Vagina (tissue), 2 donors: ENCODE measurements at regions not wholly inside any gene's neighbourhood (a gene's known extent, or its start where the extent isn't known, plus 50 kb on each side); places are given as distances from the start of the nearest gene placed in this dataset.

Experiments used
- DNase-seq, 2 donors: peaks; one replicate each; pipeline ENCODE4 v3.0.0-alpha.2; 2017; ENCODE audit errors: extremely low spot score in 2 of 2
- H3K27ac ChIP-seq: fragments of 200-600 bp; sonication (generic); one replicate; pipeline ENCODE4 v1.5.1; 2019
- H3K27me3 ChIP-seq: fragments of 200-600 bp; sonication (generic); one replicate; pipeline ENCODE4 v1.5.1; 2019
- H3K36me3 ChIP-seq, 2 donors: fragments of 200-600 bp; sonication (generic); one replicate each; pipeline ENCODE4 v1.5.1; 2017 to 2019
- H3K4me1 ChIP-seq: fragments of 200-600 bp; sonication (generic); one replicate; pipeline ENCODE4 v1.5.1; 2019
- H3K4me3 ChIP-seq, 2 donors: fragments of 200-600 bp; sonication (generic); 1 replicate in 1 of 2; 2 replicates in 1 of 2; pipeline ENCODE4 v1.5.1; 2016 to 2019
- H3K9me3 ChIP-seq: fragments of 200-600 bp; sonication (generic); one replicate; pipeline ENCODE4 v1.5.1; 2019
- CTCF ChIP-seq, 3 experiments: fragments of 450-650 bp in 2 of 3; fragments of 200-600 bp in 1 of 3; sonication (generic) in 1 of 3; IDR thresholded peaks; one replicate each; pipeline ENCODE4 v1.5.1; 2017 to 2019; ENCODE audit warnings: antibody characterized with exemption in 3 of 3, mild to moderate bottlenecking in 2 of 3, moderate library complexity in 2 of 3
- POLR2A ChIP-seq, 2 donors: fragments of 450-650 bp; IDR thresholded peaks; one replicate each; pipeline ENCODE4 v1.6.1; 2017; ENCODE audit warnings: antibody characterized with exemption in 2 of 2, mild to moderate bottlenecking in 2 of 2, moderate library complexity in 2 of 2
- POLR2AphosphoS5 ChIP-seq, 2 donors: sonication (generic); formaldehyde crosslinking; IDR thresholded peaks; one replicate each; pipeline ENCODE4 v1.9.0; 2017; ENCODE audit warnings: antibody characterized with exemption in 2 of 2, mild to moderate bottlenecking in 2 of 2, low read depth in 1 of 2; ENCODE audit not compliant: insufficient read depth in 1 of 2
- intact Hi-C: fragments of 100-400 bp; cut with DNase I; formaldehyde crosslinking; loops from one replicate; pipeline ENCODE4 v1.15.1; 2023

- Histone ChIP-seq H3K27me3 (no peaks in the 10 kb centered on the region), H3K9me3 (no peaks in the 10 kb centered on the region), H3K4me1 (no peaks in the 10 kb centered on the region), H3K27ac (no peak overlapping the region), H3K36me3 (no peaks in the 10 kb centered on the region), H3K4me3 (no peak overlapping the region)
- TF ChIP-seq CTCF (IDR thresholded peaks at IDR 0.05): no peak
- TF ChIP-seq POLR2AphosphoS5 (IDR thresholded peaks at IDR 0.05; ENCODE audit: insufficient read depth in 1 of 2, low read depth in 1 of 2): no peak
- no peak for DNase-seq
- intact Hi-C loops: no loop called here
Observed at GRCh38 chrX:134095366-134095765, 110.0 kb upstream of the GPC3 start.

DNA sequence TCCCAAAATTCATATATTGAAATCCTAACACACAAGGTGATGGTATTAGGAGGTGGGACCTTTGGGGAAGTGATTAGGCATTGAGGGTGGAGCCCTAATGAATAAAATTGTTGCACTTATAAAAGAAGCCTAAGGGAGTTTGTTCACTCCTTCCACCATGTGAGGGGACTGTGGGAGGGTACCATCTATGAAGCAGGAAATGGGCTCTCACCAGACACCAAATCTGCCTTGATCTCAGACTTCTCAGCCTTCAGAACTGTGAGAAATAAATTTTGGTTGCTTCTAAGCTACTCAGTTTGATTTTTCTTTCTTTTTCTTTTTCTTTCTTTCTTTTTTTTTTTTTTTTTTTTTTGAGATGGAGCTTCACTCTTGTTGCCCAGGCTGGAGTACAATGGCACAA is 116.2 kb upstream of the GPC3 start:
- no peaks in the 10 kb centered on the region for H3K4me1 ChIP-seq
- intact Hi-C loops: no loop called here
- no peaks in the 10 kb centered on the region for H3K36me3 ChIP-seq
- no peak overlapping the region for H3K27ac ChIP-seq
- DNase-seq: no peak
- no peaks in the 10 kb centered on the region for H3K9me3 ChIP-seq
- H3K27me3 ChIP-seq: no peaks in the 10 kb centered on the region
- H3K4me3 ChIP-seq: no peak overlapping the region
- TF ChIP-seq CTCF (IDR thresholded peaks at IDR 0.05) (no peak), POLR2AphosphoS5 (IDR thresholded peaks at IDR 0.05; ENCODE audit: insufficient read depth in 1 of 2, low read depth in 1 of 2) (no peak), POLR2A (IDR thresholded peaks at IDR 0.05) (no peak)

DNA sequence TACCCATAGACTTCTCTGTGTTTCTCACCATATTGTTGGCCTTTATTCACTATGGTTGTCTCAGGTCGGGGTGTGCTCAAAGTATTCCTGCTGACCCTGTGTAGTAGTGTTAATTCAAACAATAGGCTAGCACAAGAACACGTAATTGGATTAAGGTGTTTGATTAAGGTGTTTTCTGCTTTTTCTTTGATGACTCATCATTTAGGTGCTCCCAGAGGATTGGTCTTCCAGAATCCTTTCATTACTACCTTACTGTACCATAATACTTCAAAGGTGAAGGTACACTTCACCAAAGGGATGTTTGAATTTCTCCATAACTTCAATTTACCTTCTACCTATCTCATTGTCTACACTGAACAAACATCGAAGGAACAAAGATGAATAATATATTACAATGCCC is 121.7 kb upstream of the CCDC160 start:
- no peaks in the 10 kb centered on the region for H3K4me1 ChIP-seq
- TF ChIP-seq POLR2A (IDR thresholded peaks at IDR 0.05) (no peak), POLR2AphosphoS5 (IDR thresholded peaks at IDR 0.05; ENCODE audit: insufficient read depth in 1 of 2, low read depth in 1 of 2) (no peak), CTCF (IDR thresholded peaks at IDR 0.05) (no peak)
- DNase-seq: no peak
- H3K36me3 ChIP-seq: no peaks in the 10 kb centered on the region
- H3K27ac ChIP-seq: no peak overlapping the region
- H3K27me3 ChIP-seq: no peaks in the 10 kb centered on the region
- intact Hi-C loops: no loop called here
- no peaks in the 10 kb centered on the region for H3K9me3 ChIP-seq
- H3K4me3 ChIP-seq: no peak overlapping the region

GRCh38 chrX:134137341-134137740 is 99.6 kb upstream of the CCDC160 start:
- intact Hi-C loops: no loop called here
- Histone ChIP-seq H3K36me3 (no peaks in the 10 kb centered on the region), H3K9me3 (no peaks in the 10 kb centered on the region), H3K27ac (no peak overlapping the region), H3K27me3 (no peaks in the 10 kb centered on the region), H3K4me3 (no peak overlapping the region), H3K4me1 (no peaks in the 10 kb centered on the region)
- TF ChIP-seq CTCF (IDR thresholded peaks at IDR 0.05) (no peak), POLR2AphosphoS5 (IDR thresholded peaks at IDR 0.05; ENCODE audit: insufficient read depth in 1 of 2, low read depth in 1 of 2) (no peak), POLR2A (IDR thresholded peaks at IDR 0.05) (no peak)
- DNase-seq: no peak

DNA sequence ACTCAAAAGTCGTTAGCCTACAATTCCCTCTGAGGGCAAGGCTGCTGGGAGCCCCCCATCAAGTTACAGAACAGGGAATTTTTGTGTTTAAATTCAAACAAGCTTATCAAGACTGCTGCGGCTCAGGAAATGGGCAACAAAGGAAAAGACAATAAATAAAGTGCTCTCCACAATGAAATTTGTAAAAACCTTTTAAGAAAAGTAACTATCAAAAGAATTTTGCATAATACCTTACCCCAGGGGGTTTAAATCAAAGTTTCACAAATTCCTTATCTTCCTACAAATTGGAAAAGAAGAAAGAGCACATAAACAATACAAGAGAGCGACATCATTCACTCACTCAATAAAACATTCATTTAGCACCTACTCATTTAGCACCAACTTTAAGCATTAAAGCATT is 97.9 kb upstream of the CCDC160 start:
- Histone ChIP-seq H3K27ac (no peak overlapping the region), H3K9me3 (no peaks in the 10 kb centered on the region), H3K4me1 (no peaks in the 10 kb centered on the region), H3K27me3 (no peaks in the 10 kb centered on the region), H3K36me3 (no peaks in the 10 kb centered on the region), H3K4me3 (no peak overlapping the region)
- no peak for DNase-seq
- TF ChIP-seq CTCF (IDR thresholded peaks at IDR 0.05): no peak
- TF ChIP-seq POLR2AphosphoS5 (IDR thresholded peaks at IDR 0.05; ENCODE audit: insufficient read depth in 1 of 2, low read depth in 1 of 2): no peak
- no peak for TF ChIP-seq POLR2A (IDR thresholded peaks at IDR 0.05)
- intact Hi-C loops: no loop called here
